Choroid plexus epithelial cell (primary cell): ENCODE measurements at regions not wholly inside any gene's neighbourhood (a gene's known extent, or its start where the extent isn't known, plus 50 kb on each side); places are given as distances from the start of the nearest gene placed in this dataset.

ENCODE experiments used
- DNase-seq: peaks from one replicate; pipeline ENCODE4 v3.0.0-alpha.2; 2010; ENCODE audit warnings: low read depth
- H3K4me3 ChIP-seq: 2 replicates; pipeline ENCODE4 v1.5.1; 2011; ENCODE audit warnings: low read depth, mild to moderate bottlenecking, control low read depth, low read length, moderate library complexity
- TF ChIP-seq, protein P1 (sequence below): conservative IDR thresholded peaks from 2 replicates; pipeline ENCODE4 v1.5.1; 2011; ENCODE audit warnings: low read depth, mild to moderate bottlenecking, control low read depth, inconsistent platforms, low read length, moderate library complexity

- no peak for DNase-seq
Observed at GRCh38 chr11:37597776-37598175, 999.7 kb upstream of the RAG2 start.

GRCh38 chr11:37595845-37596244 lies 997.8 kb upstream of the RAG2 start:
- no peak for DNase-seq
- TF ChIP-seq, protein P1, sequence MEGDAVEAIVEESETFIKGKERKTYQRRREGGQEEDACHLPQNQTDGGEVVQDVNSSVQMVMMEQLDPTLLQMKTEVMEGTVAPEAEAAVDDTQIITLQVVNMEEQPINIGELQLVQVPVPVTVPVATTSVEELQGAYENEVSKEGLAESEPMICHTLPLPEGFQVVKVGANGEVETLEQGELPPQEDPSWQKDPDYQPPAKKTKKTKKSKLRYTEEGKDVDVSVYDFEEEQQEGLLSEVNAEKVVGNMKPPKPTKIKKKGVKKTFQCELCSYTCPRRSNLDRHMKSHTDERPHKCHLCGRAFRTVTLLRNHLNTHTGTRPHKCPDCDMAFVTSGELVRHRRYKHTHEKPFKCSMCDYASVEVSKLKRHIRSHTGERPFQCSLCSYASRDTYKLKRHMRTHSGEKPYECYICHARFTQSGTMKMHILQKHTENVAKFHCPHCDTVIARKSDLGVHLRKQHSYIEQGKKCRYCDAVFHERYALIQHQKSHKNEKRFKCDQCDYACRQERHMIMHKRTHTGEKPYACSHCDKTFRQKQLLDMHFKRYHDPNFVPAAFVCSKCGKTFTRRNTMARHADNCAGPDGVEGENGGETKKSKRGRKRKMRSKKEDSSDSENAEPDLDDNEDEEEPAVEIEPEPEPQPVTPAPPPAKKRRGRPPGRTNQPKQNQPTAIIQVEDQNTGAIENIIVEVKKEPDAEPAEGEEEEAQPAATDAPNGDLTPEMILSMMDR: no peak
- H3K4me3 ChIP-seq: no peak overlapping the region

More at GRCh38 chr11:37597776-37598175, 999.7 kb upstream of the RAG2 start:
- TF ChIP-seq, protein P1: no peak
- H3K4me3 ChIP-seq: no peak overlapping the region

DNA sequence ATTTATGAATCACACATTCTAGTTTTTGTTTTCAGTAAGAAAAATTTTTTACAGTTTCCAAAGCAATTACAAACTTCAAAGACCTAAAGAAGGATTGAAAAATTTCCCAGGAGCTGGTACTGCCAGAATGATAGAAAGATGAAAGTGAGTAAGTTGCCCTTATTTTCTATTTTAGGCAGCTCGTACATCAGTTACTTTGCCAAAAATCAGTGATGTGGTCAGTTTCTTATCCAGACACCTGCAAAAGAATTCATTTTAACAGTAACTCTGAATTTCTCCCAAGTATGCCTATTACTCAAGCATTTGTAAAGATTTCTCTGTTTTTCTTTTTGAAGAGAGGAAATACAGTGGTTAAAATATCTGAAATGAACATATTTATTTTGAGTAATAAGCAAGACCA lies 976.3 kb upstream of the RAG2 start:
- TF ChIP-seq, protein P1: no peak
- no peak overlapping the region for H3K4me3 ChIP-seq
- no peak for DNase-seq

DNA sequence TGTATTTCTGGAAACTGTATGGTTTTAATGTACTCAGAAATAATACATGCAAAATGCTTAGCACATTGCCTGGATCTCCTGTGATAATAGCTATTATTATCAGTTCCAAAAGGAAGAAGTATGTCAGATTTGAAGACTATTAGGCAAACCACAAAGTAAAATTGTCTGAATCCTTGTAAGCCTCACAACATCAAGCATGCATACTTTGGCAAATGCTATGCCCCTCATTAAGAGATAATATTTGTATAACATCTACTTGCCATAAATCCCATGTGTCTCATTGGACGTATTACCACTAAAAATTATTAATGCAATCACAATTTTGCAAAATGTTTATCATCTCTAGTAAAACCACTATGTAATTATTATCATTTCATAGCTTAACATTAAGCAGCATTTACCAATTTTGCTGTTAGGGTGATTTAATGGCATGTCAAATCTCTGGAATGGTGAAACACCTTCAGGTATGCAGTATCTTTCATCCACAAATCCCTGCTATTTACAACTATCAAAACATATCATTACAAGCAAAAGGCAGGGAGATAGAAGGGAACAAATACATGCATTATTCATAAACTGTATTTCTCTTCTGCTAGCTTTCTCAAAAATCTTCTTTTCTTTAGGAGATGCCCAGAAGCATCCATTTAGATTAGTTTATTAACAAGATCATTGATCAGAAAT lies 974.6 kb upstream of the RAG2 start:
- TF ChIP-seq, protein P1: no peak
- DNase-seq: no peak
- H3K4me3 ChIP-seq: no peak overlapping the region

GRCh38 chr11:37571246-37571645 lies 973.2 kb upstream of the RAG2 start:
- DNase-seq: no peak
- H3K4me3 ChIP-seq: no peak overlapping the region
- TF ChIP-seq, protein P1: no peak

- no peak overlapping the region for H3K4me3 ChIP-seq
- DNase-seq: no peak
- TF ChIP-seq, protein P1: no peak
Observed at GRCh38 chr11:37560991-37561390, 963.0 kb upstream of the RAG2 start.

GRCh38 chr11:37560346-37560745 lies 962.3 kb upstream of the RAG2 start:
- no peak overlapping the region for H3K4me3 ChIP-seq
- no peak for DNase-seq
- TF ChIP-seq, protein P1: no peak
